WTC11 (cell line): ENCODE measurements at regions not wholly inside any gene's neighbourhood (a gene's known extent, or its start where the extent isn't known, plus 50 kb on each side); places are given as distances from the start of the nearest gene placed in this dataset.

Experiments used
- ATAC-seq: fragments of 200-7000 bp; cut with Tn5 transposase; 2 replicates; pipeline ENCODE4 v1.10.0; 2021; ENCODE audit warnings: mild to moderate bottlenecking, moderate library complexity
- CTCF ChIA-PET: fragments of 300-600 bp; sonication (Branson Sonifier 250); formaldehyde crosslinking; loops from one replicate; lab custom pipeline; 2021; ENCODE audit warnings: antibody characterized with exemption; lab: Charles Lee
- POLR2A ChIA-PET: fragments of 350-600 bp; sonication (Branson Sonifier 250); formaldehyde crosslinking; loops from one replicate; lab custom pipeline; 2021; ENCODE audit warnings: antibody characterized with exemption; lab: Charles Lee
- DNase-seq: peaks from one replicate; pipeline ENCODE4 v3.0.0; 2021; ENCODE audit warnings: low spot score
- H3K27ac Mint-ChIP-seq: 2 replicates; pipeline ENCODE4 v1.8.0; 2021; ENCODE audit warnings: mixed read lengths
- H3K27me3 Mint-ChIP-seq: 2 replicates; pipeline ENCODE4 v1.8.0; 2021; ENCODE audit warnings: low read depth, mild to moderate bottlenecking, moderate library complexity, mixed read lengths
- H3K36me3 Mint-ChIP-seq: 2 replicates; pipeline ENCODE4 v1.8.0; 2021; ENCODE audit warnings: mixed read lengths
- H3K4me1 Mint-ChIP-seq: 2 replicates; pipeline ENCODE4 v1.8.0; 2022; ENCODE audit warnings: mixed read lengths
- H3K4me3 Mint-ChIP-seq: 2 replicates; pipeline ENCODE4 v1.8.0; 2021; ENCODE audit warnings: mild to moderate bottlenecking, moderate library complexity, mixed read lengths
- H3K9me3 Mint-ChIP-seq: 2 replicates; pipeline ENCODE4 v1.8.0; 2021; ENCODE audit warnings: mixed read lengths
- AFF4 ChIP-seq: sonication (generic); formaldehyde crosslinking; IDR thresholded peaks from 2 replicates; pipeline ENCODE4 v1.8.1; 2023; ENCODE audit warnings: mild to moderate bottlenecking, missing genetic modification reagents, borderline replicate concordance
- ATF1 ChIP-seq: sonication (generic); formaldehyde crosslinking; IDR thresholded peaks from 2 replicates; pipeline ENCODE4 v1.8.1; 2023; ENCODE audit warnings: mild to moderate bottlenecking, moderate library complexity, missing genetic modification reagents
- ATF3 ChIP-seq: sonication (generic); formaldehyde crosslinking; conservative IDR thresholded peaks from 2 replicates; pipeline ENCODE4 v1.8.1; 2022; ENCODE audit warnings: mild to moderate bottlenecking, missing genetic modification reagents
- CTCF ChIP-seq: fragments of 200-600 bp; IDR thresholded peaks from 2 replicates; pipeline ENCODE4 v1.8.0; 2022; ENCODE audit warnings: antibody characterized with exemption
- E2F1 ChIP-seq: sonication (generic); formaldehyde crosslinking; IDR thresholded peaks from 2 replicates; pipeline ENCODE4 v1.8.0; 2022; ENCODE audit warnings: mild to moderate bottlenecking, missing genetic modification reagents
- IRF1 ChIP-seq: sonication (generic); formaldehyde crosslinking; IDR thresholded peaks from 2 replicates; pipeline ENCODE4 v1.8.0; 2023; ENCODE audit warnings: missing genetic modification reagents
- KAT7 ChIP-seq: sonication (generic); formaldehyde crosslinking; IDR thresholded peaks from 2 replicates; pipeline ENCODE4 v1.8.1; 2023; ENCODE audit warnings: missing genetic modification reagents, mild to moderate bottlenecking, borderline replicate concordance
- MYBL2 ChIP-seq: sonication (generic); formaldehyde crosslinking; IDR thresholded peaks from 2 replicates; pipeline ENCODE4 v1.8.1; 2023; ENCODE audit warnings: mild to moderate bottlenecking, moderate library complexity, missing genetic modification reagents
- NFATC4 ChIP-seq: fragments of 250-450 bp; sonication (Bioruptor Pico); IDR thresholded peaks from 2 replicates; pipeline ENCODE4 v1.9.0; 2021; ENCODE audit warnings: mild to moderate bottlenecking
- OVOL2 ChIP-seq: fragments of 250-450 bp; sonication (Bioruptor Pico); IDR thresholded peaks from 2 replicates; pipeline ENCODE4 v1.9.0; 2021; ENCODE audit warnings: mild to moderate bottlenecking, borderline replicate concordance
- RELA ChIP-seq: sonication (generic); formaldehyde crosslinking; IDR thresholded peaks from 2 replicates; pipeline ENCODE4 v1.8.1; 2022; ENCODE audit warnings: missing genetic modification reagents, mild to moderate bottlenecking, borderline replicate concordance
- ZBTB43 ChIP-seq: sonication (generic); formaldehyde crosslinking; IDR thresholded peaks from 2 replicates; pipeline ENCODE4 v1.8.1; 2023; ENCODE audit warnings: mild to moderate bottlenecking, missing genetic modification reagents
- ZNF396 ChIP-seq: fragments of 250-450 bp; sonication (Bioruptor Pico); IDR thresholded peaks from 2 replicates; pipeline ENCODE4 v1.8.0; 2021; ENCODE audit warnings: mild to moderate bottlenecking, moderate library complexity, borderline replicate concordance
- ZNF425 ChIP-seq: fragments of 250-450 bp; sonication (Bioruptor Pico); conservative IDR thresholded peaks from 2 replicates; pipeline ENCODE4 v1.9.0; 2021; ENCODE audit warnings: mild to moderate bottlenecking
- TF ChIP-seq, protein P1 (sequence below): sonication (generic); formaldehyde crosslinking; IDR thresholded peaks from 2 replicates; pipeline ENCODE4 v1.8.1; 2022; ENCODE audit warnings: missing genetic modification reagents, borderline replicate concordance

DNA sequence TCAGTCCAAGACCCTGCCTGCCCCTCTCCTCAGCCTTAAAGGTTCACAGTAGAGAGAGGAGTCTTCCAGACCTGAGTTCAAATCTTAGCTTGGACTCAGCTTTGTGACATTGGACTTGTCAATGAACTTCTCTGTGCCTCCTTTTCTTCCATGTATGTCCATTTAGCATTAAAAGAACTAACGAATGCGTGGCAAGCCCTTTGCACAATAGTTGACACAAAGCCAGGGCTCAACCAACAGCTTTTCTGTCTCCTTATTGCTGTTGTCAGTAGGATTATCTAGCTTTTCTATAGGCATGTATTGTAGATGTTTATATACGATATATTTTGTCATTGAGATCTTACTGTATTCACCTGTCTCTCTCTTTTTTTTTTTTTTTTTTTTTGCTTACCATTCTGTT, 450.8 kb downstream of the PTPRU start (continued):
- TF ChIP-seq, protein P1, sequence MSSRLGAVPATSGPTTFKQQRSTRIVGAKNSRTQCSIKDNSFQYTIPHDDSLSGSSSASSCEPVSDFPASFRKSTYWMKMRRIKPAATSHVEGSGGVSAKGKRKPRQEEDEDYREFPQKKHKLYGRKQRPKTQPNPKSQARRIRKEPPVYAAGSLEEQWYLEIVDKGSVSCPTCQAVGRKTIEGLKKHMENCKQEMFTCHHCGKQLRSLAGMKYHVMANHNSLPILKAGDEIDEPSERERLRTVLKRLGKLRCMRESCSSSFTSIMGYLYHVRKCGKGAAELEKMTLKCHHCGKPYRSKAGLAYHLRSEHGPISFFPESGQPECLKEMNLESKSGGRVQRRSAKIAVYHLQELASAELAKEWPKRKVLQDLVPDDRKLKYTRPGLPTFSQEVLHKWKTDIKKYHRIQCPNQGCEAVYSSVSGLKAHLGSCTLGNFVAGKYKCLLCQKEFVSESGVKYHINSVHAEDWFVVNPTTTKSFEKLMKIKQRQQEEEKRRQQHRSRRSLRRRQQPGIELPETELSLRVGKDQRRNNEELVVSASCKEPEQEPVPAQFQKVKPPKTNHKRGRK (CRISPR knock-in tag), result no peak
- TF ChIP-seq NFATC4 (CRISPR knock-in tag), result no peak
- TF ChIP-seq ATF1 (CRISPR knock-in tag), result no peak
- no peak for TF ChIP-seq OVOL2
- TF ChIP-seq MYBL2, result no peak
- TF ChIP-seq ZNF396 (CRISPR knock-in tag), result no peak
- TF ChIP-seq ATF3 (CRISPR knock-in tag), result no peak
- TF ChIP-seq ZNF425 (CRISPR knock-in tag), result no peak
- TF ChIP-seq KAT7 (CRISPR knock-in tag), result no peak
- TF ChIP-seq RELA (CRISPR knock-in tag), result no peak
- no peak for TF ChIP-seq E2F1 (CRISPR knock-in tag)
- no peak for TF ChIP-seq AFF4 (CRISPR knock-in tag)

DNA sequence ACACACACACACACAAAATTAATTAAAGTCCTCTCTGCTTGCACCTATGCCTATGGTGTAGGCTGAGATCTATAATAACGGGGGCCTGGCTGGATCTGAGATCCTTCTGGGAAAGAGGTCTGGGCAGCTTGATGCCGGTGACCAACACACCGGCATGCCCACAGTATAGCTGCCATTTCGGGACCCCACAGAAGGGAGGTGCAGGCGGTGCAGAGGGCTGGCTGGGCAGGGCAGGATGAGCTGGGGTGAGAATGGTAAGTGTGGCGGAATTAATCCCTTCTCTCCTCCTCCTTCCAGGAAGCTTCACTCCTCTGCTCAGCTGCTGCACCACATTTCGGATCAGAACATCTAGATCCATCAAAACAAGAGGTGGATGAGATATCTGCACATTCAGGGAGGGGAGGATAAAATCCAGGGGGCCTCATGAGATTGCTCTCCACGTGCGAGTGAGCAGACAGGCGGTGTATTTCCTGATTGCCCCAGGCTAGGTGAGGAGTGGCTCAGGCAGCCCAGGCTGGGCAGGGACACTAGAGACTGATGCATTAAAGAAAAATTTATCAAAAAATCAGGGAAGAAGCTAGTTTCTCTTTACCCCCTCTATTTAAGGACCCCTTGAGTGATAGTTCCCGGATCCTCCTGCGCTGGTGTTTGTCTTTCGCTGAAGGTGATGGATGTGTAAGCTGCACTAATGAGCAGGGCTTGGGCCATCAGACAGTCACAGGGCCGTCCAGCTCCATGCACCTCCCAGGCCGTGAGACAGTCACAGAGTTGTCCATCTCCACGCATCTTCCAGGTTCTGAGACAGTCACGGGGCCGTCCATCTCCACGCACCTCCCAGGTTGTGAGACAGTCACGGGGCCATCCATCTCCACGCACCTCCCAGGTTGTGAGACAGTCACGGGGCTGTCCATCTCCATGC, 449.9 kb downstream of the PTPRU start:
- H3K4me1 Mint-ChIP-seq, result peaks cover 23% of the 10 kb centered on the region
- TF ChIP-seq KAT7 (CRISPR knock-in tag) (no peak), CTCF (no peak), ZBTB43 (CRISPR knock-in tag) (no peak), IRF1 (CRISPR knock-in tag) (no peak)
- TF ChIP-seq, all 79 proteins: peak for 0
- Mint-ChIP-seq H3K36me3 (no peaks in the 10 kb centered on the region), H3K4me3 (no peak overlapping the region), H3K9me3 (no peaks in the 10 kb centered on the region), H3K27ac (no peak overlapping the region), H3K27me3 (no peaks in the 10 kb centered on the region)
- POLR2A ChIA-PET, result no interaction called here
- ATAC-seq (no peak), DNase-seq (no peak)
- CTCF ChIA-PET, result interaction anchor here (1.0 to 6.3 kb wide), 3 partner anchors 12 to 30 kb away, joined by 3 to 35 read pairs (median 5); no protein-coding TSS in a partner anchor
